HG03558 (cell line): ENCODE measurements at regions not wholly inside any gene's neighbourhood (a gene's known extent, or its start where the extent isn't known, plus 50 kb on each side); places are given as distances from the start of the nearest gene placed in this dataset.
"Not testable (repeated sequence)": the region's sequence is repeated elsewhere in the genome, so short reads cannot be mapped to it uniquely, and the experiment has no call there.

ENCODE experiments used
- ATAC-seq: cut with Tn5 transposase; IDR thresholded peaks from one replicate; pipeline ENCODE4 v1.9.1; 2021; ENCODE audit warnings: moderate number of reproducible peaks; ENCODE audit not compliant: unreplicated experiment; ENCODE audit errors: extremely low read depth

DNA sequence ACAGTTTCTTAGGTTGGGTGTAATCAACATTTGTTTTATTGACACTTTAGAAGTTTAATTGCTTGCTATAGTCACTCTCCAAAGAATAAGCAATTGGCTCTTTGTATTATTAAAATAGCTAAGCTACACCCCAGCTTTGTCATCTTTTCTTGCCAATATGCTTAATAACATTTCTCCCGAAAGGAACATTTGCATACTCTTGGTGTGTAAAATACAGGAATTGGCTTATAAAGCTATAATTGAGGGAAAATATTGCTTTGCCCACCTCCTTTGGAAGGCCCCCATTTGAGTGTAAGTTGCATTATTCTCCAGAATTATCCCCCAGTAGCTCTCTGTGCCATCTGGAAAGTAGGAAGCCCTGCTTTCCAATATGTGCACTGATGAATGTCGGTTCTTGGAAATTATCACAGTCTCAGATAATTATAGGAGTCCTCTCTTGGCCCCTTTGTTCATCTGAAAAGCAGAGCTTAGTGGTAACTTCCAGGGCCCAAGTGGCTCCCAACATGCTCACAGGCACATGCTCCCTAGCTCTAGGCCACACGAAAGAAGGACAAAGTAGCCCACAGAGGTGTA is 92.4 kb upstream of the B3GAT2 start:
- ATAC-seq: no peak

DNA sequence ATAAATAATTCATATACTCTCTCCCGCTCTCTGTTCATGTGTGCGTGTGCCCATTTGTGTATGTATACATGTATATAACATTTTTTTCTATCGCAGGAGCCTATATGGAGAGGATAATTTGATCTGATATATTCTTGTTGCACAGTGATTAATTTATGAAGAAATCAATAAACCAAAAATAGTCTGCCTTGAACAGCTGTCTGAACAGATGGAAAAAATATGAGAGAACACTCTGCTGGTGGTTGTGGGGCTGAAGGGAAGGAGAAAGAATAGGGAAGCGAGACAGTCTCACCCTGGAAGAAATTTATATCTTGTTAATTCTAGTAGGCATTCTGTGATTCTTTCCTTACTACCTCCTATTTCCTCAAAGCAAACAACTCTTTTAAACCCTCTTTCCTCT is 96.6 kb upstream of the B3GAT2 start:
- no peak for ATAC-seq

DNA sequence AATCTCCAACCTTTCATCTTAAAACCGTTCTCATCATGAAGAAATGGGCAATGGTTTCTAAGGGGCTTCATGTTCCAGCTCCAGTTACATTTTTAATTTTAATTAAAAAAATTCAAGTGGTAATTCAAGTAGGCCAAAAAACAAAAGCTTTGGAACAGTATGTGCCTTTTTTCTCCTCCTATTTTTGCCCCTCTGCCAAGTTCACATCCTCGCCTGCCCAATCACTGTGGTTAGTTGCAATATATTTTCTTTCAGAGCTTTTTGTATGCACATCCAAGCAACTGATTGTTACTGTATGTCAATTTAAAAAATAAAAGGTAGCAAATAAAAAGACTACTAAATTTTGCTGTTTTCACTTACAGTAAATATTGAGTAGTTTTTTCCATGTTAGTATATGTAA is 99.8 kb upstream of the B3GAT2 start:
- no peak for ATAC-seq

GRCh38 chr6:71066153-71066552 is 109.3 kb upstream of the B3GAT2 start:
- no peak for ATAC-seq

DNA sequence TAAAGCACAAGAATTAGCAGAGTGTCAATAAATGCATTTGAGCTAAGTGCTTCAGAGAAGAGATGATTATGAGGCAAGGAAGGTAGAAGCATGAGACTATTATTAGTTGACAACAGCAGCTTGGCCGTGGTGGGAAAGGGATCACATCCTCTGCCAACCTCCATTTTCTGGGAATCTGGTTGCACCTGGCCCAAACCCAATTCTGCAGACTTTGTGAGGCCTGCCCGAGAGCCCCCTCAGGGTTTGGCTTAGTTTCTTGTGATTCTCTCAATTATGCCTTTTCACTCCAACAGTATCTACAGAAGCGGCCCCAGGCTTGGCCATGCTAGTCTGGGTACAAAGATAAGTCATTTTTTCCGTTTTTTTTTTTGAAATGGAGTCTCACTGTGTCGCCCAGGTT is 111.0 kb upstream of the B3GAT2 start:
- ATAC-seq: no peak

DNA sequence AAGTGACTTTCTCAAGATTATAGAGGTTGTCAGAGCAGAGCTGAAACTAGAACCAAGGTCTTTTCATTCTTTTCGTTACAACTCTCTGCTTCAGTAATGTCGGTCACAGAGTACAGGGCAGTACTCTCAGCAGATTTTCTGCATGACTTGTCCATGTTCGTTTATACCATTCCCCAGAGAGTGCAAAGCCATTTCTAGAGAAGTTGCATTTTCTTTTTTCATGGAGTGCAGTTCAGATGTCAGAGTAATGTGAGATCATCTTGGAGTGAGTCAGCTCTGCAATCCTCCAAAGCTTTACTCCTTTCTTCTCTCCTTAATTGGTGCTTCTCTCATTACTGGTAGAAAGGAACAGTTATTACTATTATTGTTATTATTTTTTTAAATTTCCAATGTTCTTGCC is 115.6 kb upstream of the B3GAT2 start:
- no peak for ATAC-seq

- no peak for ATAC-seq
These were observed 120.8 kb upstream of the B3GAT2 start for GRCh38 chr6:71077655-71078054.

DNA sequence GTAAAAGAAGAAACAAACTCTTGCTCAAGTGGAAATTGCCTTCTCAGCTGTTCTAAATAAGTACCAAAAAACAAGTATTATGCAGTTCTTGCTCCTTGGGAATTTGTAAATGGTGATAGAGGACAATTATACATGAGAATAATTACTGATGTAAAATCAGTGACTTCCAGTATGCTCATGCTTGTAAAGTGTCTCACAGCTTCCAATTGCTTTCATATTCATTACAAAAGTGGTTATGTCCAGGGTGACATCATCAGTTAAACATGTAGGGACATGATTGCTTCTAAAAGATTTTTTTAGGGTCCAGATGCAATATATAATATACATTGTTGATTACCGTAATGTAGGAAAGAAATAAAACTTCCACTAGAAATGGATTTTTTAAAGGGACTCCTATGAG is 122.8 kb upstream of the B3GAT2 start:
- no peak for ATAC-seq

- no peak for ATAC-seq
These were observed 123.3 kb upstream of the B3GAT2 start for GRCh38 chr6:71080133-71080532.

GRCh38 chr6:71080826-71081225 is 124.0 kb upstream of the B3GAT2 start:
- ATAC-seq: no peak

- ATAC-seq: no peak
These were observed 125.3 kb upstream of the B3GAT2 start for GRCh38 chr6:71082033-71082650.

DNA sequence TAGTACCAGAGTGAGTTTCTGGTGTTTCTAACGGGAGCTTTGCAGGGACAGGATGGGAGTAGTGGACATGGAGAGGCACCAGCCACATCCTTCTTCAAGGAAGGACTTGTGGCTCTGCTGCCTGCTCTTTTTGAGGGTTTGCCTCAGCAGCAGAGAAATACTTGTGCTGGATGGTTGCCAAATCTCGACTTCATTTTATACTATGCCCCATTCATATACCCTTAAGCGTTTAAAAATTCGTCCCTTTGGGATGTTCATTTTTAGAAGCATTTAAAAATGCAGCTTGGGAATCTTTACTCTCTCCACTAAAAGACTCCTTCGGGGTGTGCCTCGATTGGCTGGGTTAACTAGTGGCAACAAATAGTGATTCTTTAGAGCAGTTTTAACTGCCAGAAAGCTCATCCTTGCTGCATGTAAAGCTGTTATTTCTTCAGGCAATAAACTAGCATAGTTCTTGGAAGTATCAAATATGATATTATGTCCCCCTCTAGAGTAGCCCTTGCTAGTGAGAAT is 126.5 kb upstream of the B3GAT2 start:
- no peak for ATAC-seq

GRCh38 chr6:71088166-71088565 is 131.3 kb upstream of the B3GAT2 start:
- ATAC-seq: no peak

DNA sequence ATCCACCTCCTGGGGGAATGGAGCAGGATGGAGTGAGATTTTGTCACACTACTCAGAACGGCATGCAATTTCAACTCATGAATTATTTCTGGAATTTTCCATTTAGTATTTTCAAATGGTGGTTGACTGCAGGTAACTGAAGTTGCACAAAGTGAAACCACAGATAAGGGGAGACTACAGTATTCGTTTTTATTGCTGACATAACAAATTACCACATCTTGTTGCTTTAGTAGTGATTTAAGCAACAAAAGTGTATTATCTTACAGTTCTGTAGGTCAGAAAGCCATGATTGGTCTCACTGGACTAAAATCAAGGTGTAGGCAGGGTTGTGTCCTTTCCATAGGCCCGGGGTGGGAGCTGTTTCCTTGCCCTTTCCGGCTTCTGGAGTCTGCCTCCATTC is 133.4 kb upstream of the B3GAT2 start:
- no peak for ATAC-seq

- ATAC-seq: no peak
These were observed 134.3 kb upstream of the B3GAT2 start for GRCh38 chr6:71091167-71091566.

DNA sequence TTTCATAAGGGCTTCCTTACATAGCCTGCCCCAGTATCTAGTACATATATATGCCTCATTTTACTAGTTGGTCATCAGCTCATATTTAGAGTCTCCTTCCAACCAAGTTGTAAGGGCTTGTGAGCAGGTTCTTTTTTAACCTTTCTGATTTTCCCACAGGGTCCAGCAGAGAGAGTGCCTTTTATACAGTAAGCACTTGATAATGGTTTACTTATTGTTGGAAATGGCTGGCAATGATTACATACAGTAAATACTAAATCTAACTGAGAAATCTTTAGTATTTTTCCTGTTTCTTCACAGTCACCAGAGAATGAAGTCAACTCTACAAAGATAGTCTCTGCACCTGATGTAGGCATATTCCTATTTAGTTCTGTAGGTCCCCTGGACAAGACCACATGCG is 135.1 kb upstream of the B3GAT2 start:
- ATAC-seq: no peak

DNA sequence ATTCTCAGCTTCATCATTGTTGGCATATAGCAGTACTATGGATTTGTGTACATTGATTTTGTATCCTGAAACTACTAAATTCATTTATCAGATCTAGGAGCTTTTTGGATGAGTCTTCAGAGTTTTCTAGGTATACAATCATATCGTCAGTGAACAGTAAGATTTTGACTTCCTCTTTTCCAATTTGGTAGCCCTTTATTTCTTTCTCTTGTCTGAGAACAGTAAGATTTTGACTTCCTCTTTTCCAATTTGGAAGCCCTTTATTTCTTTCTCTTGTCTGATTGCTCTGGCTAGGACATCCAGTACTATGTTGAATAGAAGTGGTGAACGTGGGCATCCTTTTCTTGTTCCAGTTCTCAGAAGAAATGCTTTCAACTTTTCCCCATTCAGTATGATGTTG is 140.4 kb upstream of the B3GAT2 start:
- ATAC-seq: not testable (repeated sequence)

GRCh38 chr6:71099649-71100048 is 142.8 kb upstream of the B3GAT2 start:
- no peak for ATAC-seq

- no peak for ATAC-seq
These were observed 146.3 kb upstream of the B3GAT2 start for GRCh38 chr6:71103130-71103529.

DNA sequence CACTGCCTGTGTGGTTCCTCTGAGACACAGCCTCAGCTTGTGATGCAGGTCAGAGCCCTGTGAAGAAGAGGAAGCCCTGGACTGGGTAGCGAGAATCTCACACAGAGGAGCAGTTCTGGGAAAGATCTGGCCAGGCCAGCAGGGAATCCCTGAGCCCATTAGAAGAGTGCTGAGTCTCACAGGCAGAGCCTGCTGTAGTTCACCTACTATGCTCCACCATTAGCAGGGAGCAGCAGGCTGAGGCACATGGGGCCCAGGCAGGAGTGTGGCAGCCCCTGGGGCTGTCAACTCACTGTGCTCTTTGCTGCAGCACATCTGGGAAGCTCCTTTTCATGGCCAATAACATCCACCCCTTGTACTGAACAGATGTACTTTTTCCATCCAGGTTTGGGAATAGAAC is 146.8 kb upstream of the B3GAT2 start:
- no peak for ATAC-seq

- no peak for ATAC-seq
These were observed 149.4 kb upstream of the B3GAT2 start for GRCh38 chr6:71106276-71106675.

GRCh38 chr6:71107911-71108420 is 151.1 kb upstream of the B3GAT2 start:
- ATAC-seq: no peak
